B cell (primary cell): ENCODE measurements at regions not wholly inside any gene's neighbourhood (a gene's known extent, or its start where the extent isn't known, plus 50 kb on each side); places are given as distances from the start of the nearest gene placed in this dataset.

Experiments used
- CTCF ChIP-seq: fragments of 200-600 bp; IDR thresholded peaks from one replicate; pipeline ENCODE4 v1.8.0; 2022; ENCODE audit warnings: antibody characterized with exemption, mild to moderate bottlenecking
- EZH2 ChIP-seq: IDR thresholded peaks from 2 replicates; pipeline ENCODE4 v1.6.1; 2012; ENCODE audit warnings: borderline replicate concordance, low read depth, mild to moderate bottlenecking, moderate library complexity, low read length; ENCODE audit not compliant: insufficient read depth, poor library complexity, severe bottlenecking

DNA sequence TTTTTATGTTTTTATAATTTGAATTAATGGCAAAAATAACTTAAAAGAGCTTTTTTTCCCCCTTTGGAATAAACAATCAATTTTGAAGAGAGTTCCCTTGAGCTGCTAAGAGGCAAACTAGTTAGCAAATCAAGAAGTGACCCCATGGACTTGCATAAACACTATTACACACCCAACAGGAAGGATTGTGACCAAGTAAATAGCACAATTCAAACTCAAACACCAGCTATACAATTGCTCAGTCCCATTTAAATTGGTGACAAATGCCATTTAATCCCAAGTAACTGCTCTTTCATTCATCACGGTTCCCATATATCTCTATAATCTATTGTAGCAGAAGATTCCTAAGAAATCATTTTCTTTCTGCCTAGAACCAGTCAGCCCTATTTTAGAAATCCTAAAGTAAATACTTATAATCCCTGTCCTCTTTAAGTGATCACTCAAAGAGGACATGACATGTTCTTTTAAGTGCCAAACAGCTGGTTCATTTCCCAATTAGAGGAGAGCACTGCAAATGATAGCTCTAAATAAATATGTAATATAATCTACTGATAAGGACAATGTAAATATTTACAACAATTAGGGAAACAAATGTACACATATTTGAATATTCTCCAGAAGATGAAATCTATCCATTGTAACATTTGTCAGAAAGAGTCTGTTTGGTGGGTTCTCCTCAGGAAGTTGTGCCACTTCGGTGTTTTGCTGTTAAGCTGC, 137.8 kb upstream of the ADAMTS9 start:
- TF ChIP-seq EZH2 (no peak), CTCF (no peak)
